RWPE1 (cell line): ENCODE measurements at regions not wholly inside any gene's neighbourhood (a gene's known extent, or its start where the extent isn't known, plus 50 kb on each side); places are given as distances from the start of the nearest gene placed in this dataset.

Source experiments
- CTCF ChIA-PET: fragments of 350-600 bp; sonication (Branson Sonifier 250); formaldehyde crosslinking; extraction: SDS; loops from one replicate; lab custom pipeline; 2021; lab: Yijun Ruan, JAX
- POLR2A ChIA-PET: fragments of 400-600 bp; formaldehyde crosslinking; extraction: SDS; loops from one replicate; lab custom pipeline; 2020; ENCODE audit warnings: antibody characterized with exemption; ENCODE audit not compliant: low non-redundant PET; lab: Yijun Ruan, JAX
- DNase-seq: peaks from one replicate; pipeline ENCODE4 v3.0.0; 2012; ENCODE audit warnings: low spot score
- H3K27ac ChIP-seq: fragments of 450-650 bp; 2 replicates; pipeline ENCODE4 v1.5.1; 2017
- CTCF ChIP-seq: fragments of 450-650 bp; conservative IDR thresholded peaks from 2 replicates; pipeline ENCODE4 v1.5.1; 2017; ENCODE audit warnings: low read depth, mild to moderate bottlenecking

GRCh38 chr21:15332572-15332971 lies 267.8 kb upstream of the NRIP1 start:
- no peak for DNase-seq
- ChIA-PET POLR2A (no interaction called here), CTCF (interaction anchor here (0.7 kb wide), 2 partner anchors 73 to 197 kb away, joined by 5 to 6 read pairs; no protein-coding TSS in a partner anchor)
- no peak overlapping the region for H3K27ac ChIP-seq
- TF ChIP-seq CTCF, result no peak

- no peak overlapping the region for H3K27ac ChIP-seq
- no peak for DNase-seq
- ChIA-PET CTCF (interaction anchor here (0.7 kb wide), 3 partner anchors 62 to 198 kb away, joined by 5 to 6 read pairs (median 5); no protein-coding TSS in a partner anchor), POLR2A (no interaction called here)
- no peak for TF ChIP-seq CTCF
Observed at GRCh38 chr21:15333136-15333710, 268.4 kb upstream of the NRIP1 start.

- CTCF ChIA-PET, result interaction anchor here (0.7 kb wide), 1 partner anchor 63 kb away, joined by 5 read pairs; no protein-coding TSS in a partner anchor
- POLR2A ChIA-PET, result no interaction called here
- no peak for TF ChIP-seq CTCF
- no peak for DNase-seq
- H3K27ac ChIP-seq, result no peak overlapping the region
Observed at GRCh38 chr21:15333951-15334350, 269.2 kb upstream of the NRIP1 start.

DNA sequence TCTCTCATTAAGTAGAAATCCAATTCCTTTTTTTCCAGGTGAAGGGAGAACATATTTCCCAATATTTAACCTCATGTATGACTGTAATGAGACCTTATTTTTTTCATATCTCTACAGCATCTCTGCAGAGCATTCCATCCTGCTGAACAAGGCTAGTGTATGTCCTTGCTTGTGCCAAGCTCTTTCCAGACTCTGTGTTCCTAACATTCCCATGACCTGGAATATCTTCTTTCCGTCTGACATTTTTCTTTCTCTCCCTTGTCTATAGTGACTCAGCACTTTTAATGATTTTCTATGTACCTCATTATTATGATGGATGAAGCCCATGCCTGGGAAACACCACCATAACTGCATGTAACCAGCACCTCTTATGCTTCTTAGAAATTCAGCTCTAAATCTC lies 278.3 kb upstream of the NRIP1 start:
- no peak overlapping the region for H3K27ac ChIP-seq
- no peak for TF ChIP-seq CTCF
- POLR2A ChIA-PET, result no interaction called here
- DNase-seq, result no peak
- CTCF ChIA-PET, result no interaction called here

- H3K27ac ChIP-seq, result no peak overlapping the region
- no peak for TF ChIP-seq CTCF
- DNase-seq, result no peak
- POLR2A ChIA-PET, result no interaction called here
- CTCF ChIA-PET, result no interaction called here
Observed at GRCh38 chr21:15352009-15352408, 287.2 kb upstream of the NRIP1 start.

- ChIA-PET POLR2A (no interaction called here), CTCF (no interaction called here)
- DNase-seq, result no peak
- TF ChIP-seq CTCF, result no peak
- no peak overlapping the region for H3K27ac ChIP-seq
Observed at GRCh38 chr21:15353546-15353945, 288.7 kb upstream of the NRIP1 start.

DNA sequence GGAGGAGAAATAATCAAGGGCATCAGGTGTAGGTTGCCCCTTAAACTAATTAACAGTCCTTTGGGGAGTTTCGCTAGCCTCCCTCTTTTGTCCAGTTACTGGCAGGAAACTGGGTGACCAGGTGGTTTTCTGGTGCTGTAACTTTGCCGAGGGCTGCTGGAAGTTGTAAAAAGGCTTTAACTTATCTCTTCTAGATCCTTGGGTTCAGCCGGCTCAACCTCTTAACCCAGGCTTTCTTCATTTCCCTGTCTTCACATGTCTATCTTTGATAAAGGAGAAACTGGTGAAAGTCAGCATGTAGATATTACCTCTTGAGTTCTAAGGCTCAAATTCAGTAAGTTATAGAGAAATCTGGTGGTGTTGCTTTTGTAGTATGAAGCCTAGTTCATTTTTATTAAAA lies 289.7 kb upstream of the NRIP1 start:
- no peak for DNase-seq
- POLR2A ChIA-PET, result no interaction called here
- CTCF ChIA-PET, result no interaction called here
- no peak overlapping the region for H3K27ac ChIP-seq
- no peak for TF ChIP-seq CTCF
